ENCODE measurements at regions not wholly inside any gene's neighbourhood (a gene's known extent, or its start where the extent isn't known, plus 50 kb on each side); places are given as distances from the start of the nearest gene placed in this dataset.
A peak's percentile ranks its signal among the peaks of the same experiment; 100 is the strongest.

DNA sequence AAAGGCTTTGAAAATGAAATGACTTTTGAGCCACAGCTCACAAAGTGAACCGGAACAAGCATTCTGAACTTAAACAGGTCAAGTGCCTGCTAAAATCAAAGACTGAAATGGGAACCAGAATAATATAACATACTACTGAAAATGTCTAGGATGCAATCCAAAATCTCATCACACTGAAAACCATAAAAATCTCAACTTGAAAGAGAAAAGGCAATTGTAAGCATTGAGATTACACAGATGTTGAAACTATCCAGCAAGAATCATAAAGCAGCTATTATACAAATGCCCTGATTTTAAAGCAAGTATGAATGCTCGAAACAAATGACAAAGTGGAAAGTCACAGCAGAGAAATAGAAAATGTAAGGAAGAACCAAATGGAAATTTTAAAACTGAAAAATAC is 211.5 kb upstream of the GAS1 start:
- H3K36me3 ChIP-seq: no peaks in the 10 kb centered on the region
- TF ChIP-seq, protein P1, sequence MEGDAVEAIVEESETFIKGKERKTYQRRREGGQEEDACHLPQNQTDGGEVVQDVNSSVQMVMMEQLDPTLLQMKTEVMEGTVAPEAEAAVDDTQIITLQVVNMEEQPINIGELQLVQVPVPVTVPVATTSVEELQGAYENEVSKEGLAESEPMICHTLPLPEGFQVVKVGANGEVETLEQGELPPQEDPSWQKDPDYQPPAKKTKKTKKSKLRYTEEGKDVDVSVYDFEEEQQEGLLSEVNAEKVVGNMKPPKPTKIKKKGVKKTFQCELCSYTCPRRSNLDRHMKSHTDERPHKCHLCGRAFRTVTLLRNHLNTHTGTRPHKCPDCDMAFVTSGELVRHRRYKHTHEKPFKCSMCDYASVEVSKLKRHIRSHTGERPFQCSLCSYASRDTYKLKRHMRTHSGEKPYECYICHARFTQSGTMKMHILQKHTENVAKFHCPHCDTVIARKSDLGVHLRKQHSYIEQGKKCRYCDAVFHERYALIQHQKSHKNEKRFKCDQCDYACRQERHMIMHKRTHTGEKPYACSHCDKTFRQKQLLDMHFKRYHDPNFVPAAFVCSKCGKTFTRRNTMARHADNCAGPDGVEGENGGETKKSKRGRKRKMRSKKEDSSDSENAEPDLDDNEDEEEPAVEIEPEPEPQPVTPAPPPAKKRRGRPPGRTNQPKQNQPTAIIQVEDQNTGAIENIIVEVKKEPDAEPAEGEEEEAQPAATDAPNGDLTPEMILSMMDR (IDR thresholded peaks at IDR 0.05; ENCODE audit: low read depth, low read length): no peak
- no peak for DNase-seq
- H3K27ac ChIP-seq: no peak overlapping the region
- H3K9me3 ChIP-seq (ENCODE audit: severe bottlenecking): no peaks in the 10 kb centered on the region
- H3K27me3 ChIP-seq (ENCODE audit: insufficient read depth, low read depth, severe bottlenecking): peaks cover 43% of the 10 kb centered on the region
- no peak overlapping the region for H3K4me3 ChIP-seq (ENCODE audit: low read depth, low read length)

DNA sequence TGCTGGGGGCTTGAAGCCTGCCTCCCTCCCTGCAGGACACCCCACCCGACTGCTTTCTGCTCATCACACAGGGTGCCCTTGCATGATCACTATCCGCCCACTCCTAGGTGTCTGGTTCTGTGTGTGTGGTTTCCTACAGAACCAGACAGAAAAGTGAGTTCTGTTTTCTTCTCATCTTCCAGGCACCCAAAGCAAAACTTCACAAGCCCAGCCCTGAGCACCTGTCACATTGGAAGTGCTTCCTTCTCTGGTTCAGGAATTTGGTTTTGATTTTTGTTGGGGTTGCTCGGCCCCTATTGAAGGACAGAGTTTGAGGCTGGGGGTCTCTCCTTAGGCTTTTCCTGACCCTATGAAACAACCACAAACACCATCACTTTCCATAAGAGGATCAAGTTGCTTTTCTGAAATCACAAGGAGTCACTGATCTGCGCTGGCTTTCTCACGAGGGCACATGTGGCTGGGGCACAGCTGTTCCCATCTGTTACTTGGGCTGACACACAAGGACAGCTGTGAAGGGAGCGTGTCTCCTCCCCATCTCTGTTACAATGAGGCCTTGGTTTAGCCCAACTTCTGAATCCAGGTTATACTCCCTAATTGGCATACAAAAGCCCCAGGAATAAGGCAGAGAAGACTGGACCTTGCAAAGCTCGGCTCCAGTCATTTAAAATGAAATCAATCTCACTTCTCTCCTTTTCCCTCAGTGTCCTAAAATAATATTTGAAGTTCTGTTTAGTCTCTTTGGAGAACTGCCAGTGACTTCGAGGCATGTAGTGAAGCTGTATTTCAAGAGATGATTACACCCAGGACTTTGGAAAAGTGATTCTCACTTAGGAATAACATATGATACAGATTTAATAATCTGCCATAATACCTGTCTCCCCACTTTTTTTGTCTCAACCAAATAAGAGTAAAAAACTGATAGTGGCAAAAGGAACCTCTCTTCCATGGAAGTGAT is 213.1 kb upstream of the GAS1 start:
- Histone ChIP-seq H3K4me3 (ENCODE audit: low read depth, low read length) (no peak overlapping the region), H3K27me3 (ENCODE audit: insufficient read depth, low read depth, severe bottlenecking) (peaks cover 35% of the 10 kb centered on the region)

DNA sequence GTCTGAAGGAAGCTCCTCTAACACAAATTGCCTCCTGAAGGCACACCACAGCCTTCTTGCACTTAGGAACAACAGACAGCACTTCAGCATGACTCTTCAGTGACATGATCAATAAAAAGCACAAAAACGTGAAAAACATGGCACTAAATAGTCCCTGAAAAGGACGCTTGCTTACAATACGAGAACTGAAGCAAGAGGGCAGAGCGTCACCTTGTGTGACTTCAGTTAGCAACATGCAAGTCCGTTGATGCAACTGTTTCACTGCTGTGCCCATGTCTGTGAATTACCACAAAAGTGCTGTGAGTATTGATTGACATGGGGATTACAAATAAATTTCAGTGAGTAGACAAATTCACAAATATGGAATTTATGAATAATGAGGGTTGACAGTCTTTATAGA is 219.9 kb upstream of the GAS1 start:
- no peaks in the 10 kb centered on the region for H3K36me3 ChIP-seq
- H3K4me3 ChIP-seq (ENCODE audit: low read depth, low read length): no peak overlapping the region
- H3K27me3 ChIP-seq (ENCODE audit: insufficient read depth, low read depth, severe bottlenecking): peaks cover 12% of the 10 kb centered on the region
- H3K27ac ChIP-seq: no peak overlapping the region
- TF ChIP-seq, protein P1 (IDR thresholded peaks at IDR 0.05; ENCODE audit: low read depth, low read length): 0 out of 2 replicates have a peak, but pooled peaks have one; percentile 13
- DNase-seq: no peak
- H3K9me3 ChIP-seq (ENCODE audit: severe bottlenecking): no peaks in the 10 kb centered on the region

More for the DNA sequence above, 213.1 kb upstream of the GAS1 start:
- H3K27ac ChIP-seq: no peak overlapping the region
- H3K9me3 ChIP-seq (ENCODE audit: severe bottlenecking): no peaks in the 10 kb centered on the region
- no peak for DNase-seq
- H3K36me3 ChIP-seq: no peaks in the 10 kb centered on the region
- TF ChIP-seq, protein P1 (IDR thresholded peaks at IDR 0.05; ENCODE audit: low read depth, low read length): no peak

DNA sequence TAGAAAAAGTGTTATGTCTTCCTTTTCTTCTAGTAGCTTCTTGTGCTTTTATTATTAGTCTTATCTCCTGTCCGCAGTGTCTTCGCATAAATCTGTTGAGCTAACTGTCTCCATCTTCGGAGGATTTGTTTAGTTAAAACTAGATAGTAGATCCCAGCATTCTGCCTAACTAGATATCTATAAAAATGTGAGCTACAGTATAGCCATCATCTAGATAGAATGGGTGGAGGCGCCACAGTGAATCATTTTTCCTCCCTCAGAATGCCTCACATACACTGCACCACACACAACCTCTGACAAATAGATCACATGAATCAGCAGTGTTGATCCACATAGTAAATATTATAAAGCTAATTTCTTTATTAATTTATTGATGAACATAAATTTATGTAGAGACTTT is 220.3 kb upstream of the GAS1 start:
- H3K9me3 ChIP-seq (ENCODE audit: severe bottlenecking): no peaks in the 10 kb centered on the region
- no peak overlapping the region for H3K27ac ChIP-seq
- TF ChIP-seq, protein P1 (IDR thresholded peaks at IDR 0.05; ENCODE audit: low read depth, low read length): no peak
- no peak overlapping the region for H3K4me3 ChIP-seq (ENCODE audit: low read depth, low read length)
- peaks cover 12% of the 10 kb centered on the region for H3K27me3 ChIP-seq (ENCODE audit: insufficient read depth, low read depth, severe bottlenecking)
- no peaks in the 10 kb centered on the region for H3K36me3 ChIP-seq
- no peak for DNase-seq

DNA sequence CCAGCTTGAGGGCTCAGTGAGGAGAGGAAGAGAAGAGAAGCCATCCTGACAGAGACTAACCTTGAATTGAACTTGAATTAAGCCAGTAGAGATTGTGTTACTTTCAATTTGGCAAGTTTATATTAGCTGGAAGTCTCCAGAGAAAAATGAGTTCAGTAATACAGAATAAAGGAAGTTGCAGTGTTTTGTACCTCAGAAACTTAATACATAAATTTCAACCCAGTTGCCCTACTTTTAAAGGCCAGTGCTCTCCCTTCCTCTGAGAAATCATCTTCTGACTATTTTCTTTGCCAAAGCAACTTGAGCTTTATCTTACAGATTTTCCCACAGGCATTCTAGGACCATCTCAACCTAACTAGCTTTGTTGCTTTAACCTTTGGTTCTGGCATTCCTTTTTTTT is 231.0 kb upstream of the GAS1 start:
- no peak for DNase-seq

More for the DNA sequence above, 231.0 kb upstream of the GAS1 start:
- Histone ChIP-seq H3K4me3 (ENCODE audit: low read depth, low read length) (no peak overlapping the region), H3K9me3 (ENCODE audit: severe bottlenecking) (no peaks in the 10 kb centered on the region), H3K27ac (no peak overlapping the region), H3K27me3 (ENCODE audit: insufficient read depth, low read depth, severe bottlenecking) (peaks cover 8% of the 10 kb centered on the region), H3K36me3 (no peaks in the 10 kb centered on the region)
- TF ChIP-seq, protein P1 (IDR thresholded peaks at IDR 0.05; ENCODE audit: low read depth, low read length): no peak
